Glomerular visceral epithelial cell (primary cell): ENCODE measurements at regions not wholly inside any gene's neighbourhood (a gene's known extent, or its start where the extent isn't known, plus 50 kb on each side); places are given as distances from the start of the nearest gene placed in this dataset.
"Not testable (repeated sequence)": the region's sequence is repeated elsewhere in the genome, so short reads cannot be mapped to it uniquely, and the experiment has no call there.

Experiments
- DNase-seq: peaks from one replicate; pipeline ENCODE4 v3.0.0-alpha.2; 2016; ENCODE audit errors: extremely low spot score

DNA sequence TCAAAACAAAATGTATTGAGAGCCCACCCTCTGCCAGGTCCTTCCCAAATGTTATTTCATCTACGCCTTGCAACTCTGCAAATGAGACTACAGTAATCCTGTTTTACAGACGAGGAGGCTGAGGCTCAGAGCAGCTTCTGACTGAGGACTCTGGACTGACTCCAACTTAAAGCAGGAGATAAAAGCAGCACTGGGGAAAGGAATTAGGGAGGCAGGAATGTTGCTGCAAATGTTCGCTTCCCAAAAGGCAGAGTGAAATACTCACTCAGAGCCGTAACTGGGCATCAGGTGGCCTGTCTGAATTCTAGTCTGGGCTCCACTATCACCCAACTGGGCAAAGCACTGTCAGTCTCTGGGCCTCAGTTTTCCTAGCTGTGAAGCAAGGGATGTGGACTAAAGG is 94.7 kb upstream of the SRD5A3 start:
- DNase-seq, result no peak

DNA sequence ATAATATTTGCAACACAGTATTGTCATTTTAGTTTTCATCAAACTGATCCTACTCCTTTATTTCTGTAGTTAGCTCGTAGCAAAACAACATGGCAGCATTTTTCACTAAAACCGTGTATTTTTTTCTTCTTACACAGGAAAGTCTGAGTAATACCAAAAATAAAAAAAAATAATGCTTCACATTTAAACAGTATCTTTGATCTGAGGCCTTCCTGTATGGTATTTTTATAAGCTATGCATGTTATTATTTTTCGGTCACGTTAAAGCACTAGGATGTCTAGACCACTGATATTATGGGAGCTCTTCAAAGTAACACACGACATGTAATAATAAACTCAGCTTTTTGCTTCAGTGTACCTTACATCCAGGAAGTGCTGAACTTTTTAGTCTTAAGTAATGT is 94.1 kb upstream of the SRD5A3 start:
- no peak for DNase-seq

DNA sequence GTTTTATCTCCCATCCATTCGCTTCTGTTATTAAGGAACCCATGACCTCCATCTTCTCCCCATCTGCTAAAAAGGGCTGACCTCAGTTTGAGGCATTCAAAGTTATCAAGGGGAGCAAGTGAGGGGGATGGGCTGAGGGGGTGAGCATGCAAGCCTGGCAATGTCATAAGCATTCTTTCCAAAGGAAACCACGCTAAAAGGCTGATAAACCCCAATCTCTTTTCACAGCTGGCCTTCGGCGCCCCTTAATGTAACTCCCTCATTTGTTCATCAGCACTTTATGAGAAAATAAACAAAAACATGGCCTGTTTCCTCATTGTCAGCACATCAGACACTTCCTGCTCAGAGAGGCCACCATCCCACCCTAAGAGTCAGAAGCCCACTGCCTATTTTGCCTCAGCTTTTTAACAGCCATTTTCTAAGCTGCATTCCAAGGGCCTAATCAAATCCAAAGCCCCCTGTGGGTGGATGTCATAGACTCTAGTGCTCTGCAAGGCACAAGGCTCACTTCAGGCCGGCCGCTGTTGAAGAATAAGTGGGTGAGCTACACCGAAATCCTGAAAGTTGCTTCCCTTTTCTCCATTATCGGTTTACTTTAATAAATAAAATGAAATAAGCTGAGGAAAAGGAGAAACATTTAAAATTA is 92.0 kb upstream of the SRD5A3 start:
- no peak for DNase-seq

DNA sequence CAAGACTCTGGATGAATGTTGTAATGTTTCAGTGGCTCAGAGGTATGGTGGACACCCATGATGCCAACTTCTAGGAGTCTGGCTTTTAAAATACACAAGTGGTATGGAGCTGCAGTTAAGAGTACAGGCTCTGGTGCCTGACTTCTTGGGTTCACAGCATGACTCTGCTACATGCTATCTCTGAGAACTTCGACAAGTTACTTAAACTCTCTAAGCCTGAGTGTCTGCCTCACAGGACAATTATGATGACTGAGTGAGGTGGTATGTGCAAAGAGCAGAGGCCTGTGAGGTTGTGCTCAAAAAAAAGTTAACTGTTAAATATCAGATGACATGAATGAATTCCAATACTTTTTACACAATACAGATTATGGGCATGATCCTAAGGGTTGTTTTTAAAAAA is 90.9 kb upstream of the SRD5A3 start:
- no peak for DNase-seq

DNA sequence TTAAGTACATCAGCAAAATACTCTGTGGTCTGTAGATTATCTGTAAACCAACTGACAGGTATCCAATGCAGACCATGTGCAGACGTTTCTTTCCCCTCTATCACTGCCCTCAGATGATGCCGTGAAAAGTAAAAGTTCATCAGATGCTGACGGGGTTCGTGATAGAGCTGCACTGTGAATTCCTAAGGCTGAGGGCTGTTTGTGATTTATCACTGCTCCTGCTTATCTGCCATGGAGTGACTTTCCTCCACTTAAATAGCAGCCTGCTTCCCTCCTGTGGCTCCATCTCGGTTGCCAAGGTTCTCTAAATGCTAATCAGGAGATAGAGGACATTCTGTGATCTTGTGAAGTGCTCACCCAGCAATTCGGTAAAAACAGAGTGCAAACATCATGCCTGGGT is 89.3 kb upstream of the SRD5A3 start:
- DNase-seq, result no peak

DNA sequence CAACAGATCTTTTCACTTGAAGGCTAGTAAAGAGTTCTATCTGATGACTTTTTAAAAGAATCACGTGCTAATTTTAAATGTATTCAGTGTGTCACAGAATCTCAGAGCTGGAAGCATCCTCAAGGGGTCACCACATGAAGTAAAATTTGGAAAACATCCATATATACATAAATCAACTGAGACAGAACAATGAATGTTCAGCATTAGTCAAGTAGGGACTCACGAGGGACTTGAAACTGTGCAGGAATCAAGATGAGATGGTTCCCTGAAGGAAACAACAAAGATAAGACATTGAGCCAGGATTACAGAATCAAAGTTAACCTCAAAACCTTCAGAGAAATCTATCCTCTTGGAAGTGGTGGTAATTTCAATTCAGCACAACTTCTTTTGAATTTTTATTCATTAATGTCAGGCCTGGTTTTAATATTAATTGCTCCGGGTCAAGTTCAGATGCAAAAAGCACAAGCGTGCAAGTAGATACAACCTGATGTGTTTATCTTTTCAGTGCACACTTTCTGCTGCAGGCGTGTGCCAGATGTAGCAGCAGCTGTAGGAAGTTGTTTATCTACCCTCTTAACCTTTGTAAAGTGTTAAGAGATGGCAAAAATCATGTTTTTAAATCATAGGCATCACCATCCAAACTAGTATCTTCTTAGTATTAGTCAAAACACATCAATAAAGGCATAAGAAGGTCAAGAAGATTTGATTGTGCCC is 87.7 kb upstream of the SRD5A3 start:
- no peak for DNase-seq

DNA sequence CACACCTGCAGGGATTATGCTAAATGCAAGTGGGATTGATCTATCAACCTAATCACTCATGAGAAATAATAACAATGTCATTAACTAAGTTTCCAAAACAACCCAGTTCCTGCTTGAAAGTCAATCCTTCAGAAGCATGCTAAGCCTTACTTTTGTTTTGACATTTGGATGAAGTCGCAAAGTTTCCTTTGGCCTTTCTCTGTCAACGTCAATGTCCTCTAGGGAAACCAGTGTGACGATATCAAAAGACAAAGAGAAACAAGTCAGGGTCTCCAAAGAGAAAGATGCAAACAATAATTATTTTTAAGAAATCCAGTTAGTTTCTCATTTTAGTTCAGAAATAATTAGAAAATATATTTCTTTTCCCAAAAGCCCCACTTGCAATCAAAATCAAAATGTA is 86.7 kb upstream of the SRD5A3 start:
- DNase-seq, result no peak

DNA sequence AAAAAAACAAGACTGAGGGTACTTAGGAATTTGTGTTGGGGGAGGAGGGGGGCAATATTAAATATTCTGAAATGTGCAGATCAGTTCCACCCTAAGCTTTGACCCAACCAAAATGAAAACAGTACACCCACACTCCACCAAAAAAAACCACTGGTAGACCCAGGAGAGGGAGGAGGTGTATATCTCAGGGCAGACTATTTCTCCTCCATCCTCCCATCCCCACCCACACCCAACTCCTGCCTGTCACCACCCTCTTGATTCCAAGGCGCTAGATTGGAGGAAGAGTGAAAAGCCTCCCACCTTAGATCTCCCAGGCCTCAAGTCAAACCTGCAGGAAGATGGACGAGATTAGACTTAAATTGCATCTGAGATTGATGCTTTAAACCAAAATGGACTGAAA is 76.6 kb upstream of the SRD5A3 start:
- DNase-seq, result no peak

DNA sequence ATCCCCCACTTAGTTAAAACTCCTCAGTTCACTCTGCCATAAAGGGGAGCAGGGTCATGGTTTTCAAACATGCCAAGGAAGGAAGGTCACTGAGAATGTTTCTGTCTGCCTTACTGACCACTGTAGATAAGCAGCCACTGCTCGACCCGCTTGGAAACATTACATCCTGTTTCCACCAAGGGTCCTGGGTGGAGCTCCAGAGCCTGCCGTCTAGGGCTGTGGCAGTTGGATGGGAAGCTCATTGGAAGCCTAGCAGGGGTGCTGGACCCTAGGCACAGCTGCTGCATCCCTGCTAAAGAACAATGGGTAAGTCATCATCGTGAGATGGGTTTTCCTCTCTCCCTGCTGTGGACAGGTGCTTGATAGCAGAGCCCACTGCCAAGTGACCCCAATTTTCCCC is 76.0 kb upstream of the SRD5A3 start:
- DNase-seq, result no peak

DNA sequence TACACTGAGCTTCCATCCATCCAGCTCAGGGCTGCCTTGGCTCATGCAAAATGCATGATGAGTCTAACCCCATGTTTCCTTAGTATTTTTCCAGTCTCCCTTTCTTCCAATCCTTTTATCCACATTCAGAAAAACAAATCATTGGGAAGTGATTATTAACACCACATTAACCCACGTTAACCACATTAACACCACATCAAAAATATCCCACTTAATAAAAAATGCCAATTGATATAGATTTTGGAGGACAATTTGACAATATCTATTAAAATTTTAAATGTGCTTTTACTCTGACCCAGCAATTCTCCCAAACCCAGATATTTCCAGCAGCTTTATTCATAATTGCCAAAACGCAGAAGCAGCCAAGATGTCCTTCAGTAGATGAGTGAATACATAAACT is 75.6 kb upstream of the SRD5A3 start:
- DNase-seq, result no peak

DNA sequence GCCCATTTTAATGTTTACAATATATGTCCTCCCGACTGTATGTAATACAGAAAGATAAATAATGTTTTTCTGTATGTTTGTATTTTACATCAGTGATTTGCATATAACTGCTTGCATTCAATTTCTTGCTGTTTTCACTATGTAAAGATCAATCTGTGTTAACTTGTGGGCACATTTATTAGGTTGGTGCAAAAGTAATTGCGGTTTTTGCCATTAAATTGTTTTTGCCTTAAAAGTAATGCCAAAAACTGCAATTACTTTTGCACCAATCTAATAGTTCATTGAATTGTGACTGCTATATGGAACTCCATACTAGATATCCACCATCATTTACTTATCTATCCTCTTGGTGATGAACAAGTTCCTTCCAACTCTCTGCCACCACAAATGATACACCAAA is 73.9 kb upstream of the SRD5A3 start:
- DNase-seq, result no peak

DNA sequence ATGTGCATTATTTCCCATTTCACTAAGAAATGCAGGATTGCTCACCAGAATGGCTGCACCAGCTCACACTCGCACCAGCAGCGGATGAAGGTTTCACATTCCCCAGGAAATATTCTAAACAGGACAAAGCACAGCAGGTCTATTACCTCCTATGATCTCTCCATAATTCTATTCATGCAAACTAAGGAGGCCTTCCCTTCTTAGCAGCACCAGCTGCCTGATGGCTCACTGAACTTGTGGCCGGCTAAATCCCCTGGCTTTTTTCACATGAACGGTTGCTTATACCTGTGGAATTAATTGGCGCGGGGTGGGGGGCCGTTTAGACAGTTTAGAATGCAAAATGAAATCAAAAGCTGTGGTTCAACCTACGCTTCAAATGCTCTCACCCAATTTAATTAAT is 73.5 kb upstream of the SRD5A3 start:
- DNase-seq, result no peak

DNA sequence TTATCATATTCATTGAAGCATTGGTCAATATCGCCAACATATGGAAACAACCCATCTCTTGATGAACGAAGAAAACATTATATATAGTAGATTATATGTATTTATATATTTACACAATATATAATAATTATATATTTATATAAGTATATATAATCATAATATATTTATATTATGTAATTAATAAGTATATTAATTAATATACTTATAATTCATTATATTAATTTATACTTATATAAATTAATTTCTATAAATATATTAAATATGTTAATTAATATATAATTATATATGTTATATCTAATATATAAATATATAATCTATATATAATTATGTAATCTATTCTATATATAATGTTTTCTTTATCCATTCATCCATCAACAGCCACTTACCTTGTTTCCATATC is 69.0 kb upstream of the SRD5A3 start:
- no peak for DNase-seq

DNA sequence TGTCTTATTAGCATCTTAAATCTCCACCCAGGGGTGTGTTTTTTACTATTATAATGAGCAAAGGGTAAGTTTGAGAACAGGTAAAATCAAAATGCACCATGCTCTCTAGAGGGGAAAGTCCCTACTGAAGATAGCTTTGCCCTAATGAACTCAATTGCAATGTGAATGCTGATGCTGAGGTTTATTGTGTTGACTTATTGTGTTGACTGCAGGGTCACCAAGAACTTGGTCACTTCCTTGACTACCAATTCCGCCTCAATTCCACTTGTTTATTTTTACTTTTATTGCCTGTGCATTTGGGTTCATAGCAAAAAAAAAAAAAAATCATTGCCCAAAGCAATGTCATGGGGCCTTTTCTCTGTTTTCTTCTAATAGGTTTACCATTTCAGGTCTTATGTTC is 67.7 kb upstream of the SRD5A3 start:
- no peak for DNase-seq

DNA sequence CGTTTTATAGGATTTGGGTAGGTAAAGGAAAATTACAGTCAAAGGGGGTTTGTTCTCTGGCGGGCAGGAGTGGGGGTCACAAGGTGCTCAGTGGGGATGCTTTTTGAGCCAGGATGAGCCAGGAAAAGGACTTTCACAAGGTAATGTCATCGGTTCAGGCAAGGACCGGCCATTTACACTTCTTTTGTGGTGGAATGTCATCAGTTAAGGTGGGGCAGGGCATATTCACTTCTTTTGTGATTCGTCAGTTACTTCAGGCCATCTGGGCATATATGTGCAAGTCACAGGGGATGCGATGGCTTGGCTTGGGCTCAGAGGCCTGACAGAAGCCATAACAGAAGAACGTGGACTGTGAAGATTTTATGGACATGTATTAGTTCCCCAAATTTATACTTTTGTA is 65.6 kb upstream of the SRD5A3 start:
- not testable (repeated sequence) for DNase-seq

DNA sequence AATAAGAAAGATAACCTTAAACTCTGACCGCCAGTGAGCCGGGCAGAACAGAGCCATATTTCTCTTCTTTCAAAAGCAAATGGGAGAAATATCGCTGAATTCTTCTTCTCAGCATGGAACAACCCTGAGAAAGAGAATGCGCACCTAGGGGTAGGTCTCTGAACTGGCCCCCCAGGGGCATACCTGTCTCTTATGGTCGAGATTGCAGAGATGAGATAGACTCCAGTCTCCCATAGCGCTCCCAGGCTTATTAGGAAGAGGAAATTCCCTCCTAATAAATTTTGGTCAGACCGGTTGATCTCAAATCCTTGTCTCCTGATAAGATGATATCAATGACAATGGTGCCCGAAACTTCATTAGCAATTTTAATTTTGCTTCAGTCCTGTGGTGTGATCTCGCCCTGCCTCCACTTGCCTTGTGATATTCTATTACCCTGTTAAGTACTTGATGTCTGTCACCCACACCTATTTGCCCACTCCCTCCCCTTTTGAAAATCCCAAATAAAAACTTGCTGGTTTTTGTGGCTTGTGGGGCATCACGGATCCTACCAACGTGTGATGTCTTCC is 64.8 kb upstream of the SRD5A3 start:
- not testable (repeated sequence) for DNase-seq

DNA sequence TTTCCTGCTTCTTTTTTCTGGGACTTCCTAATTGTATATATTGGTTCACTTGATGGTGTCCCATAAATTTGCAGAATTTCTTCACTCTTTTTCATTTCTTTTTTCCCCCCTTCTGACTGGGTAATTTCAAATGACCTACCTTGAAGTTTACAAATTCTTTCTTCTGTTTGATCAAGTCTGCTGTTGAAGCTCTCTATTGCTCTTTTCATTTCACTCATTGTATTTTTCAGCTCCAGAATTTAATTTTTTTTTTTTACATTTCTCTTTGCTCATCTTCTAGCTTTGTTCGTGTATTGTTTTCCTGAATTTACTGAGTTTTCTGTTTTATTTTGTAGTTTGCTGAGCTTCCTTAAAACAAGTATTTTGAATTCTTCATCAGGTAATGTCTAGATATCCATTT is 61.7 kb upstream of the SRD5A3 start:
- DNase-seq, result no peak

DNA sequence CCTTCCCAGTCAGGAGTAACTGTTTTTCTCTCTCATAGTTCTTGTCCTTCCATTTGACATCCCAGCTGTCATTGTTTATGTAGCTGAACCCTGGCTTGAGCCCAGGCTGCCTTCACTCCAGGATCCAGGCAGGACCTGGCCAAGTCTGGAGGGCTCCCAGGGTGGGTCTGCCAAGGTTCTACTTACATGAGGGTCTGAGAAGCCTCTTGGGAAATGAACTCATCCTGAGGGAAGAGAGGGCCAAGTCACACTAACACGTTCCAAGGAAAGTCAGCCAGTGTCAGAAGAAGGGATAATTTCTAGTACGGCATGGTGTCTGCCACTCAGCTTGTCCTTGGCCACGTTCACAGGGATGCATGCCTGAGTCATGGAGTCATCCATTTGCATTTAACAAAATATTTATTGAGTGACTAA is 54.8 kb upstream of the SRD5A3 start:
- DNase-seq, result no peak

DNA sequence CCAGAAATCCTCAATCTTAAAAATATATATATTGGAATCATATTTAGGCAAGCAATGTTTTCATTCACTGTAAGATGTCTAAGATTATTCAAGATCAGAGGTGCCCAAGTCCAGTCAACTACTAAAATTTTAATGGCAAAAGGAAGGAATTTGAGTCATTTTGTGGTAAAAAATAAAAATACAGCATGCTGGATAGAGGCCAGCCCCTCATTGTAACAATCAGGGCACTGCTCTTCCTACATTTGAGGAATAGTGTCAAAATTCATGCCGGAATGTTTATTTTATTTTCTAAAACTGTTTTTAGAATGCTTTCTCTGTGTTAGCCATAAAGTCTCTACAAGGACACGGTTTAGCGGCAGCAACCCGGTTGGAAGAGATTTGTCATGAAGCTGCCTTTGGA is 49.9 kb upstream of the SRD5A3 start:
- DNase-seq, result no peak
